Right cardiac atrium (tissue), 5 donors: ENCODE measurements at regions not wholly inside any gene's neighbourhood (a gene's known extent, or its start where the extent isn't known, plus 50 kb on each side); places are given as distances from the start of the nearest gene placed in this dataset.

Experiments used
- ATAC-seq, 2 donors: fragments of 200-7000 bp; cut with Tn5 transposase; one replicate each; pipeline versions ENCODE4 v1.8.0 to v1.9.1; 2020; ENCODE audit warnings: moderate library complexity in 2 of 2, mild to moderate bottlenecking in 1 of 2
- DNase-seq, 3 donors: peaks; one replicate each; pipeline ENCODE4 v3.0.0-alpha.2; 2020
- H3K27ac ChIP-seq: one replicate; pipeline ENCODE4 v1.5.1; 2013; ENCODE audit warnings: mild to moderate bottlenecking, low read length, control low read depth, moderate library complexity
- H3K27me3 ChIP-seq: one replicate; pipeline ENCODE4 v1.6.1; 2013; ENCODE audit not compliant: control insufficient read depth, insufficient read depth
- H3K4me1 ChIP-seq: one replicate; pipeline ENCODE4 v1.6.1; 2013; ENCODE audit warnings: low read length; ENCODE audit not compliant: control insufficient read depth, insufficient read depth
- H3K4me3 ChIP-seq: one replicate; pipeline ENCODE4 v1.5.1; 2013; ENCODE audit warnings: low read length, control low read depth
- H3K9me3 ChIP-seq: one replicate; pipeline ENCODE4 v1.6.1; 2013; ENCODE audit warnings: low read length; ENCODE audit not compliant: control insufficient read depth
- WGBS: extraction: QIAGEN DNeasy Blood & Tissue Kit; methylation state at CpG from one replicate; pipeline ENCODE4 v1.1.7; 2013; 5-methylcytosine and 5-hydroxymethylcytosine counted together
- intact Hi-C, 4 donors: fragments of 100-400 bp; cut with DNase I; formaldehyde crosslinking; loops; one replicate each; pipeline versions ENCODE4 v1.11.0 to v1.14.0; 2022 to 2023
- donor health status: healthy with polysubstance abuse.
- donor health status: DM: no; HTN: yes; CAD: no.
- donor health status: DM: no; HTN: no; CAD: no.
- donor health status: DM: no; HTN: yes; CAD: no; lungs with severe emphysema.
- donor health status: DM: yes; HTN: yes; CAD: no.

DNA sequence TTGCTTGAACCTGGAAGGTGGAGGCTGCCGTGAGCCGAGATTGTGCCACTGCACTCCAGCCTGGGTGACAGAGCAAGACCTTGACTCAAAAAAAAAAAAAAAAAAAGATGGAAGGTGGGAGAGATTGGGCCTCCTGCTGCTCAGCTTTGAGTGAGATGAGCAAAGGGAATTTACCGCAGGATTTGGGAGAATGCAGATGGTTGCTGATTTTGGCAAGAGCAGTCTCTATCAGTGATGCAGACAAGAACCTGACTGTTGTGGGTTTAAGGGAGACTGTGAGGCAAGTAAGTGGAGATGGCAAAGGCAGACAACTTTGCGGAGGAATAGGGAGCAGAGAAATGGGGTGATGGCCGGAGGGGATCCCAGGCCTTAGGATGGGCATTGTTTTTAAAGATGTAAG lies 1140.8 kb upstream of the AUTS2 start:
- intact Hi-C loops, result no loop called here
- H3K27me3 ChIP-seq, result peaks cover 2% of the 10 kb centered on the region
- no peak overlapping the region for H3K4me3 ChIP-seq
- no peak for ATAC-seq
- H3K27ac ChIP-seq, result no peak overlapping the region
- no peaks in the 10 kb centered on the region for H3K9me3 ChIP-seq
- 89% methylated on average over 5 of the region's 5 CpGs for WGBS
- H3K4me1 ChIP-seq, result no peaks in the 10 kb centered on the region
- DNase-seq, result no peak

- WGBS, result 47% methylated on average over 5 of the region's 5 CpGs
- no peak overlapping the region for H3K4me3 ChIP-seq
- peaks cover 2% of the 10 kb centered on the region for H3K27me3 ChIP-seq
- no peak for ATAC-seq
- no peak overlapping the region for H3K27ac ChIP-seq
- H3K9me3 ChIP-seq, result no peaks in the 10 kb centered on the region
- intact Hi-C loops, result no loop called here
- H3K4me1 ChIP-seq, result no peaks in the 10 kb centered on the region
- no peak for DNase-seq
Measured at GRCh38 chr7:68458010-68458908, 1140.0 kb upstream of the AUTS2 start.

- Histone ChIP-seq H3K9me3 (no peaks in the 10 kb centered on the region), H3K27me3 (no peaks in the 10 kb centered on the region), H3K4me1 (no peaks in the 10 kb centered on the region), H3K27ac (no peak overlapping the region), H3K4me3 (no peak overlapping the region)
- ATAC-seq, result no peak
- DNase-seq, result no peak
- 13% methylated on average over 2 of the region's 2 CpGs for WGBS
- intact Hi-C loops, result no loop called here
Measured at GRCh38 chr7:68461430-68461829, 1136.8 kb upstream of the AUTS2 start.

DNA sequence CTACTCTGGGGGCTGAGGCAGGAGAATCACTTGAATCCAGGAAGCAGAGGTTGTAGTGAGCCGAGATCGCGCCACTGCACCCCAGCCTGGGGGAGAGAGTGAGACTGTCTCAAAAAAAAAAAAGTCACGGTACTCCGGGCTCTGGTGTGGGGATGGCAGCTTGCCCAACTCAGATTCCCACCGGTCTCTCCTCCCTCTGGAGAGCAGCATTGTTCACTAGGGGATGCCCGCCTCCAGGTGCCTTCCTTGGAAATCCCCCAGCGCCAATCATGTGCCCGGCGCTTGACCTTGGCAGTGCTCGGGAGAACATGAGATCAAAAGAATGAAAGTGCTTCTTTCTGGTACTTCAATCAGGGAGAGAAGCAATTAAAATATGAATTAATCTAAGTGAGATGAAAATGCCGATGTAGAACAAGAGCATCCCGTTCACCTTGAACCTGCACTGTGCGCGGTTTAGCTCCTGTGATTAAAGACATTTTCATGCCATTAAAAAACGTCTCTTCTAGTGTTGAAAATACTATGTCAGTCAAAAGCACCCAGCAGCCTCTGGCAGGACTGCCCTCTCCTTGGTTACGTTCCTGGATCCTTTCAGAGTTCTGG lies 1127.3 kb upstream of the AUTS2 start:
- 70% methylated on average over 17 of the region's 17 CpGs for WGBS
- Histone ChIP-seq H3K9me3 (no peaks in the 10 kb centered on the region), H3K4me3 (no peak overlapping the region), H3K4me1 (no peaks in the 10 kb centered on the region), H3K27me3 (no peaks in the 10 kb centered on the region), H3K27ac (no peak overlapping the region)
- ATAC-seq (no peak), DNase-seq (no peak)
- intact Hi-C loops, result no loop called here

DNA sequence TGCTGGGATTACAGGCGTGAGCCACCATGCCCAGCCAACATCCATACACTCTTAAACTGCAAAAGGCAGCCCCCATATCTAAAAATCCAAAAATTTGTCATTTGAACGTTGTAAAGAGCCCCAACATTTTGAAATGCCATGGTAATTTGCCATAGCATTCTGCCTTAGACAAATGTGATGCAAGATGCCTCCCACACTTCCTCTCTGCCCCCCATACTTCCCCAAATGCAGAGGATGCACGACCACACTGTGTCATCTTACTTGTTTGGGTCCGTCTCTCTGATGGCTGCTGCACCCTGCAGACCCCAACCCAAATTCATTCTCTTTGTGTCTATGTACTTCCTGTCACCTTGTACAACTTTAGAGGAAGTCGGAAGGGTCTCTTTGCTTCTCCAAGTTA lies 1125.6 kb upstream of the AUTS2 start:
- ATAC-seq (no peak), DNase-seq (no peak)
- H3K27me3 ChIP-seq, result no peaks in the 10 kb centered on the region
- intact Hi-C loops, result no loop called here
- H3K9me3 ChIP-seq, result no peaks in the 10 kb centered on the region
- no peaks in the 10 kb centered on the region for H3K4me1 ChIP-seq
- H3K27ac ChIP-seq, result no peak overlapping the region
- 70% methylated on average over 5 of the region's 5 CpGs for WGBS
- no peak overlapping the region for H3K4me3 ChIP-seq

DNA sequence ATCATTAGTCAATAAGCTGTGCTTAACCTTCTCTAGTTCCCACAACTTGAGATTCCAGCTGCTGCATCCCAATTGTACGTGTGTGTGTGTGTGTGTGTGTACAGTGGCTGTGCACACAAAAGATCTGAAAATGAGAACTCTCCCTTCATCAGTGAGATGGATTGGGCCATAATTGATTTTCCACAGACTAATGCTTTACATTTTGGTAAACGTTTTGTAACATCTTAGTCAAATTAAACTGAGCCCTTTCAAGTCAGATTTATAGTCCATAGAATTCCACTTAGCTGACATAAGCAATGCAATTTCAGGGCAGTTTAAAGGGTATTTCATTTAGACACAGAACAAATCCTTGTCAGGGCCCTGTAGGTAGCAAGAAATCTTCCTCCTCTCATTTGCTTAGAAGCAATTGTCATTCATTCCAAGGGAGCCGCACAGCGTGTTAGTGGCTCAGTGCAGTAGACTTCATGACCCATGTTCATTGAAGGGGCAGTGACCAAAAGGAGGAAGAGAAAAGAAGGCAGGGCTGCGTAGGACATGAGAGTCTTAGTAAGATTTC lies 1123.5 kb upstream of the AUTS2 start:
- 76% methylated on average over 5 of the region's 5 CpGs for WGBS
- Histone ChIP-seq H3K4me1 (no peaks in the 10 kb centered on the region), H3K9me3 (no peaks in the 10 kb centered on the region), H3K27me3 (no peaks in the 10 kb centered on the region), H3K4me3 (no peak overlapping the region), H3K27ac (no peak overlapping the region)
- ATAC-seq, result no peak
- no peak for DNase-seq
- intact Hi-C loops, result no loop called here

DNA sequence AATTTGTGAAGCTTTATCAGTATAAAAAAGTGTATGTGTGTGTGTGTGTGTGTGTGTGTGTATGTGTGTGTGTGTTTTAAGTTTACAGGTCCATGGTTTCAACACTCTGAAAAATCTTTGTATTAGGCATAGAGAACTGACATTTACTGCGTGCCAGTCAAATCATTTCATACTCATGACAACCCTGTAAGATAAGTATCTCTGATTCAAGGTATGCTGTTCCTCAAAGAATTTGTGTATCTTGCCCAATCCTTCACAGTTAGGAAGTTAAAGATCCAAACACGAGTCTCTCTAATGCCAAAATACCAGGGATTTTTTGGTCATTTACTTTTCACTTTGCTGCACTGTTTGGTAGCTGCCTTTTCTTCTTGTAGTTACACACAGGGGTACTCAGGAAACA lies 1121.3 kb upstream of the AUTS2 start:
- Histone ChIP-seq H3K27me3 (no peaks in the 10 kb centered on the region), H3K9me3 (no peaks in the 10 kb centered on the region), H3K4me1 (no peaks in the 10 kb centered on the region), H3K4me3 (no peak overlapping the region), H3K27ac (no peak overlapping the region)
- DNase-seq (no peak), ATAC-seq (no peak)
- intact Hi-C loops, result no loop called here
- 78% methylated on average over 2 of the region's 2 CpGs for WGBS

DNA sequence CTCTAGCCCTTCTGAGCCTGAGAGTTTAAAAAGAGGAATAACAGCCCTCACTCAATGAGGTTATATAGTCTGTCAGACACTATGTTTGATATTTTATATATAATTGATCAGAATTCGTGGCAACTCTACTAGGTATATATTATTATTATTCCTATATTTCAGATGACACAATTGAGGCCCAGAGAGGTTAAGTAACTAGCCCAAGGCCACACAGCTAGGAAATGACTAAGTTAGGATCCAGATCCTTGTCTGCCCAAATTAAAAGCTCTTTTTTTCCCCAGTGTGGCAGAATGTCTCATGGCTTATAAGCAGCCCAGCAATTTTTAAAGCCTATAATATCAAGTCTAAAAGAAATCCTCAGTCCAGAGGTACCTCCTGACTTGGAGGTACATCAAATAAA lies 1119.9 kb upstream of the AUTS2 start:
- Histone ChIP-seq H3K9me3 (no peaks in the 10 kb centered on the region), H3K27me3 (no peaks in the 10 kb centered on the region), H3K27ac (no peak overlapping the region), H3K4me1 (no peaks in the 10 kb centered on the region), H3K4me3 (no peak overlapping the region)
- ATAC-seq, result no peak
- WGBS, result 46% methylated on average over 1 of the region's 1 CpG
- intact Hi-C loops, result no loop called here
- no peak for DNase-seq

DNA sequence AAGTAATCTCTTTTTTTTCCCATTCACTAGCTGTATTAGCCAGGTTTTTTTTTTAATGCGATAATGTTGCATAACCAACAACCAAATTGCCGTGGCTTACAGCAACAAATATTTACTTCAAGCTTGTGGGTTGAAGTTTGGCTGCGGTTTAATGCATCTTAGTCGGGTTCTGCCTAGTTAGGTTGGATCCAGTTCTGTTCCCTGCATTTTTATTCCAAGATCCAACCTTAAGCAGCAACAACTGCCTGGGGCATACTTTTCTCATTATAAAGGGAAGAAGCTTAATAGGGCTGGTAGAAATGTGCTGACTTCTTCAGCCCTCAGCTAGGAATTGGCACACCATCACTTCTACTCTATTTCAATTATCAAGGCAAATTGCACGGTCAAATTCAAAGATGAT lies 1115.5 kb upstream of the AUTS2 start:
- Histone ChIP-seq H3K27me3 (no peaks in the 10 kb centered on the region), H3K4me3 (no peak overlapping the region), H3K9me3 (no peaks in the 10 kb centered on the region), H3K27ac (no peak overlapping the region), H3K4me1 (no peaks in the 10 kb centered on the region)
- ATAC-seq, result no peak
- DNase-seq, result no peak
- 87% methylated on average over 5 of the region's 5 CpGs for WGBS
- intact Hi-C loops, result no loop called here

DNA sequence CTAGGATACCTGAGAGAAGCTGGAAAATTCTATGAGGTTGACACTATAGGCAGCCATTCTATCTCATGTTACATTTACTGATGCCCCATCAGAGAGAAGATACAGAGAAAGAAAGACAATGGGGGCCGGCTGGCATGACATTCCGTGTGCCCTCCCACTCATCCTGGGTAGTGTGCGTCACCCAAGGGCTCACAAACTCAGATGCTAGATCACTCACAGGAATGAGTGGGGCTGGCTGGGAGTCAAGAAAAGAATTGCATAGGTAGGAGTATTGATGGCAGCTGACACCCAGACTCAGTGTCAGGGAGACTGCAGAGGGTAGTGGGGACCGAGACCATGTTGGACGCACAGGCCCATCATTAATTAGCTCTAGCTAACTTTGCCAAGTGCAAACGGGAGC lies 1113.5 kb upstream of the AUTS2 start:
- DNase-seq, result no peak
- intact Hi-C loops, result no loop called here
- H3K27me3 ChIP-seq, result no peaks in the 10 kb centered on the region
- no peak overlapping the region for H3K4me3 ChIP-seq
- no peak for ATAC-seq
- 90% methylated on average over 6 of the region's 6 CpGs for WGBS
- no peaks in the 10 kb centered on the region for H3K9me3 ChIP-seq
- no peak overlapping the region for H3K27ac ChIP-seq
- H3K4me1 ChIP-seq, result no peaks in the 10 kb centered on the region

- Histone ChIP-seq H3K27me3 (no peaks in the 10 kb centered on the region), H3K27ac (no peak overlapping the region), H3K9me3 (no peaks in the 10 kb centered on the region), H3K4me1 (no peaks in the 10 kb centered on the region), H3K4me3 (no peak overlapping the region)
- no peak for DNase-seq
- 72% methylated on average over 2 of the region's 2 CpGs for WGBS
- no peak for ATAC-seq
- intact Hi-C loops, result no loop called here
Measured at GRCh38 chr7:68485253-68485917, 1112.9 kb upstream of the AUTS2 start.
